ENCODE measurements at regions not wholly inside any gene's neighbourhood (a gene's known extent, or its start where the extent isn't known, plus 50 kb on each side); places are given as distances from the start of the nearest gene placed in this dataset.
"Not testable (repeated sequence)": the region's sequence is repeated elsewhere in the genome, so short reads cannot be mapped to it uniquely, and the experiment has no call there.

DNA sequence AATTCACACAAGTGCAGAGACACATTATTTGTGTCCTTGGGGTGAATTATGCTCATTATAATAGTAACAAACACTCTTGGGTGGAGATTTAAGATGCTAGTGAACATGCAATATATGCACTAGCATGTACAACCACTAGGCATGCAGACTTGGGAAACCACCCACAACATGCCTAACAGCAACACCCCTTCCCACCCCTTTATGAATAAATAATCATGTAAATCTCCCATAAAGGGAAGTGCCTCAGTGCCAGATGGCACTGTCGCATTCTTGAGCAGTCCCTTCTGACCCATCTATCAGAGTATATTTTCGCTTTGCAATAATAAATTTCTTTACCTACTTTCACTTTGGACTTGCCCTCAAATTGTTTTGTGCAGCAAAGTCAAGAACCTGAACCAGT is 1362.2 kb downstream of the OLFM4 start:
- H3K4me1 Mint-ChIP-seq (ENCODE audit: low read depth): no peaks in the 10 kb centered on the region
- no peaks in the 10 kb centered on the region for H3K36me3 Mint-ChIP-seq (ENCODE audit: insufficient read depth in 2 of 2)
- H3K9me3 Mint-ChIP-seq: peaks cover 9 to 16% of the 10 kb centered on the region in 2 donors
- H3K27ac Mint-ChIP-seq: no peak overlapping the region
- no peak for DNase-seq
- no peaks in the 10 kb centered on the region for H3K27me3 Mint-ChIP-seq (ENCODE audit: low read depth)
- H3K4me3 Mint-ChIP-seq: no peak overlapping the region
- ATAC-seq (replicated peaks in 1 of 2): no peak

DNA sequence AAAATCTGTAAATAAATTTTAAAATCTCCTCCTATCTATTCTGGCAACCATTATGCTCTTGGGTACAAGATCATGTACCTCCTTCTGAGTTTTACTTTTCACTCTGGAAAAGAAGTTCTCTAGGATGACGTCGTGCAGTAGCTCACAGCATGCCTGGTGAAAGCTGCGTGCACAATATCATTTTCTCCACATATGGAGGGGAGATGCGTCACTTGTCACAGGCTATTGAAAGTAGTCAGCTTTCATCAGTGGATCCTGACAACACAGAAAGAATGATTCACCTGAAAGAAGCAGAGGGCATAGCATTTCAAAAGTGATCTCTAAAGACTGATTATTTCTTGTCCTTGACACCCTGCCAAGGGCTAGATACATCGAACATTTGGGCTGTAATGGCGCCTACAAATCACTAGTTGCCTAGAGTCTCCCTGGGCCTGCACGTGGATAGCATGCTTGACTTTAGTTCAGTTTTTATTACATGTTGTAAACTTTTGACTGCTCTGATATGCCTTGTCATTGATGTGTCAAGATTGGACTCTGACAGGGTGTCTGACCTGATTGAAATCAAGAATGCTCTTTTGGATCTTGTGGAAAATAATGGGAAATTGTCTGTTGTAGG is 1365.6 kb downstream of the OLFM4 start:
- H3K27ac Mint-ChIP-seq: no peak overlapping the region
- no peaks in the 10 kb centered on the region for H3K4me1 Mint-ChIP-seq (ENCODE audit: low read depth)
- peaks cover 5 to 10% of the 10 kb centered on the region in 2 donors for H3K9me3 Mint-ChIP-seq
- H3K36me3 Mint-ChIP-seq (ENCODE audit: insufficient read depth in 2 of 2): no peaks in the 10 kb centered on the region
- no peak overlapping the region for H3K4me3 Mint-ChIP-seq
- ATAC-seq (replicated peaks in 1 of 2) (no peak), DNase-seq (no peak)
- no peaks in the 10 kb centered on the region for H3K27me3 Mint-ChIP-seq (ENCODE audit: low read depth)

DNA sequence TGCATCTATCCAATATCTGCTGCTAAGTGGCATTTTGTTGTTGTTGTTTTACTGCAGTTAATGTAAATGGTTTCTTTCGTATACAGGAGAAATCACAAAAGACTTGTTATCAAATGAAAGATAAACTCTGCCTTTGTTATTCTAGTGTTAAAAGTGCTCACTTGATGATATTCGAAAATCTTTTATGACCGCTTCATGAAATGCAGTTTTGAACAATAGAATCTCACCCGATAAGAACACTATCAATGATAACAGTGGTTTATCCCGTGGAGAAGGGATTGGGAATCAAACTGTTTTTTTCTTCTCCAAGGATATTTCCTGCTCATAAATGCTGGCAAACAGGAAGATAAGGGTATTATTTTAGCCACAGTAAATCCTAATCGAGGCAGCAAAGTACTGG is 1366.3 kb downstream of the OLFM4 start:
- H3K9me3 Mint-ChIP-seq: peaks cover 6 to 9% of the 10 kb centered on the region in 2 donors
- H3K27ac Mint-ChIP-seq: no peak overlapping the region
- H3K4me3 Mint-ChIP-seq: no peak overlapping the region
- H3K27me3 Mint-ChIP-seq (ENCODE audit: low read depth): no peaks in the 10 kb centered on the region
- no peak for DNase-seq
- ATAC-seq (replicated peaks in 1 of 2): no peak
- no peaks in the 10 kb centered on the region for H3K36me3 Mint-ChIP-seq (ENCODE audit: insufficient read depth in 2 of 2)
- no peaks in the 10 kb centered on the region for H3K4me1 Mint-ChIP-seq (ENCODE audit: low read depth)

DNA sequence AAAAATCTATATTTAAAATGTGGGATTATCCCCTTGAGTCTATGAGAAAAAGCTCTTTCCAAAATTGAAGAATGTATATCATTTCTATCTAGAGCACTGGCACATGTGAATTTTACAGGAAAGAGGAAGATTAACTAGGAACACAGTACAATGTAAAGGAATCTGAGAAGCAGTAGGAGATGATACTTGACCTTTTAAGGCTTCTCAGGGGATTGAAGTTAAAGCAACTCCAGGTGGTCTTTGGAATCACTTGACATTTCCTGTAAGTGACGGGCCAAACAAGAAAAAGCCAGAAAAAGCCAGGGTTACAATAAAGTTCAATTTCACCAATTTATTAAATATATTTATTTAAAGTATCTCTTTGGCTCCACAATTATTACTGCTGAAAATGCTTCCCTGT is 1373.9 kb downstream of the OLFM4 start:
- Mint-ChIP-seq H3K27me3 (ENCODE audit: low read depth) (no peaks in the 10 kb centered on the region), H3K4me3 (no peak overlapping the region), H3K9me3 (peaks cover 7 to 8% of the 10 kb centered on the region in 2 donors), H3K4me1 (ENCODE audit: low read depth) (no peaks in the 10 kb centered on the region), H3K27ac (no peak overlapping the region), H3K36me3 (ENCODE audit: insufficient read depth in 2 of 2) (no peaks in the 10 kb centered on the region)
- ATAC-seq (replicated peaks in 1 of 2) (no peak), DNase-seq (no peak)

DNA sequence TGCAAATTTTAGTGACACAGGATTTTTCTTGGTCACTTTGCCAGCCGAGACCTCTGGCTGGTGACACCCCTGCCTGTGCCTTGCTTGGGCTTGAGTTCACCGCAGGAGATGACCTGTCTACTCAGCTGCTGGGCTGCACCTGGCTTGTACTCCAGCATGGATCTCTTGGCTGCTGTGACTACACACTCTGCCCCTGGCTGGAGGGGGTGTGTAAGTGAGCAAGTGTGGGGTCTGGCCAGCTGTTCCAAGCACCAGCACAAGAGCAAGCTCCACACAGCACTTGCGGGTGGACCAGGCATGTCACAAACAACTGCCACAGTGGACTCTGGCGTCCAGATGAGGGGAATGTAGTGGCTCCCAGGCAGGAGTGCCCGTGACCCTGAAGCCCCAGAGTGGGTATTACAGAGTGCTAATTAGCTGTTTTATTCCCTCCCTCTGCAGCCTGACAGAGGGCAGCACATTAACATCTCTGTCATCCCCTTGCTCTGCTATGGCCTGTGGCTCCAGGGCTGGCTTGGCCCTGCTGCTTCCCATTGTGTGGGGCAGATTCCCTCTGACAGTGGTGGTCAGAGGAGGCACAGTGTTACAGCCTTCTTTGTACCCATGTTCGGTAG is 1387.2 kb downstream of the OLFM4 start:
- Mint-ChIP-seq H3K4me3 (no peak overlapping the region), H3K27me3 (ENCODE audit: low read depth) (no peaks in the 10 kb centered on the region), H3K27ac (no peak overlapping the region), H3K9me3 (peaks cover 2 to 6% of the 10 kb centered on the region in 2 donors), H3K4me1 (ENCODE audit: low read depth) (no peaks in the 10 kb centered on the region), H3K36me3 (ENCODE audit: insufficient read depth in 2 of 2) (peaks cover 0 to 2% of the 10 kb centered on the region in 2 donors)
- DNase-seq: no peak
- no peak for ATAC-seq (replicated peaks in 1 of 2)

DNA sequence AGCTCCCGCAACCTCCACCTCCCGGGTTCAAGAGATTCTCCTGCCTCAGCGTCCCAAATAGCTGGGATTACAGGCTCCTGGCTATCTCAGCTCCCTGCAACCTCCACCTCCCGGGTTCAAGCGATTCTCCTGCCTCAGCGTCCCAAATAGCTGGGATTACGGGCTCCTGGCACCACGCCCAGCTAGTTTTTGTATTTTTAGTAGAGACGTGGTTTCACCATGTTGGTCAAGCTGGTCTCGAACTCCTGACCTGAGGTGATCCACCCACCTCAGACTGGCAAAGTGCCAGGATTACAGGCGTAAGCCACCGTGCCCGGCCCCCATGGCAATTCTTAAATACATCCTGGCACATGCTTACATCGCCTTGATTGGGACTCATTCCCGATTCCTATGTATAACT is 1394.3 kb downstream of the OLFM4 start:
- not testable (repeated sequence) for H3K4me1 Mint-ChIP-seq (ENCODE audit: low read depth); H3K4me3 Mint-ChIP-seq; H3K9me3 Mint-ChIP-seq; H3K27me3 Mint-ChIP-seq (ENCODE audit: low read depth); DNase-seq; H3K27ac Mint-ChIP-seq; H3K36me3 Mint-ChIP-seq (ENCODE audit: insufficient read depth in 2 of 2); ATAC-seq (replicated peaks in 1 of 2)

DNA sequence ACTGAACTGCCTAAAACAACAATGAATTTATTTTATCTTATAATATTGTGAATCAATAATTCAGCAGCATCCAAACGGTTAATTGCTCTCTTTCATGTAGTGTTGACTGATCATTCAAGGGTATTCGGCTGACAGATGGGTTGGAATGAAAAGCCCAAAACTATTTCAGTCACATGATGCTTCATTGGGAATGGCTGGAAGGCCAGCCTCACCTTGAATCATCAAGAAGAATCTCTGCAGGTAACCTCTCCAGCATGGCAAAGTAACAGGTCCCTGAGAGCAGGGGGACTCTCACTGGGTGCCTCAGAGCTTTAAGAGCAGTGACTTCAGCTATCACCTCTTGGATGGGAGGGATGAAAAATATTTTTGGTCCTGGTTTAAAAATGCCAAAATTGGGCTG is 1395.7 kb downstream of the OLFM4 start:
- H3K9me3 Mint-ChIP-seq: peaks cover 5 to 6% of the 10 kb centered on the region in 2 donors
- DNase-seq (no peak), ATAC-seq (replicated peaks in 1 of 2) (no peak)
- no peaks in the 10 kb centered on the region for H3K4me1 Mint-ChIP-seq (ENCODE audit: low read depth)
- no peaks in the 10 kb centered on the region for H3K36me3 Mint-ChIP-seq (ENCODE audit: insufficient read depth in 2 of 2)
- H3K4me3 Mint-ChIP-seq: no peak overlapping the region
- H3K27me3 Mint-ChIP-seq (ENCODE audit: low read depth): no peaks in the 10 kb centered on the region
- no peak overlapping the region for H3K27ac Mint-ChIP-seq

DNA sequence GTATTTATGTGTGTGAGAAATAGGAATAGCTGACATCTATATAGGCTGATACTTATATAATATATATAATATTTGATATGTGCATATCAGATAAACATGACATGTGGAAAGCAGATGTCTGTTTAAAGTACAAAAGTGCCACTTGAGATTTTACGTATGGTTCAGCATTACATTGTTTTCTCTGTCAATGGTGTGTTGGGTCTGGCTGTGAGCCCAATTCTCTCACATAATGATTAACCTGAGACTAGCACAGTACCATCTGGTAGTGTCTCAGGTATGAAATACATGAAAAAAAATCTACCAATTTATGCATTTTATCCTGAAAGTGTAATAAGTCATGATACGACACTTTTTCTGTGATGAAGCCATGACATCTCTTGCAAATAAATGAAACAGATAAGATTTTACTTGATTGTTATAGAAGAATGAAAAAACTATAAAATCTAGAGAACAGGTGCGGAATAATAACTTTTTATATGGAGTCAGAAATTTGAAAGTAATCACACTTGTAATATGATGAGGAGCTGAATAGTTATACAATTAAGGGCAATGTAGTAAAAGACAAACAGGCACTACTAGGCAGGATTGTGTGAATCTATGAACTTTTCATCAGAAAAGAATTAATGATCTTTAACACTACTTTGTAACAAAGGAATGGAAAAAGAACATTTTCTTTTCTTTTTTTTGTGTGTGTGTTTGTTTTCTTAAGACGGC is 1405.0 kb downstream of the OLFM4 start:
- Mint-ChIP-seq H3K9me3 (peaks cover 5 to 8% of the 10 kb centered on the region in 2 donors), H3K4me3 (no peak overlapping the region), H3K27me3 (ENCODE audit: low read depth) (no peaks in the 10 kb centered on the region), H3K27ac (no peak overlapping the region), H3K36me3 (ENCODE audit: insufficient read depth in 2 of 2) (peaks cover 0 to 1% of the 10 kb centered on the region in 2 donors), H3K4me1 (ENCODE audit: low read depth) (no peaks in the 10 kb centered on the region)
- ATAC-seq (replicated peaks in 1 of 2) (no peak), DNase-seq (no peak)

DNA sequence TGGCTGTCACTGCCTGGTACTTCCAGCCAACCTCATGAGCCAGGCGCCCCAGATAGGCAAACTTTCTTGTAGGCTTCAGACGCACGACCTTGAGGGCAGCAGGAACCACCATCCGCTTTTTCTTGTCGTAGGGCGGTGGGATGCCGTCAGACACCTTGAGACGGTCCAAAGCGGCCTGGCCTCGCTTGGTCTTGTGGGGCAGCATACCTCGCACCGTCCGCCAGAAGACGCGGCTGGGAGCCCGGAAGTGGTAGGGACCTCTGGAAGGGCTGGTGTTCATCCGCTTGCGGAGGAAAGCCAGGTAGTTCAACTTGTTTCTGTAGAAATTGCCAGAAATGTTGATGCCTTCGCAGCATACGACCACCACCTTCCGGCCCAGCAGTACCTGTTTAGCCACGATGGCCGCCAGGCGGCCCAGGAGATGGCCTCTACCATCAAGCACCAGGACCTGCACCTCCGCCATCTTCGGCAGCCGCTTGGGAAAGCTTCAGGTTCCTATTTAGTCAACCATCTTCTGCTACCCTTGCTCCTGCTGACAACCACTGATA is 1412.3 kb downstream of the OLFM4 start:
- not testable (repeated sequence) for DNase-seq; H3K36me3 Mint-ChIP-seq (ENCODE audit: insufficient read depth in 2 of 2); H3K4me3 Mint-ChIP-seq; ATAC-seq (replicated peaks in 1 of 2); H3K4me1 Mint-ChIP-seq (ENCODE audit: low read depth); H3K27ac Mint-ChIP-seq; H3K27me3 Mint-ChIP-seq (ENCODE audit: low read depth)
- peaks cover 8 to 18% of the 10 kb centered on the region in 2 donors for H3K9me3 Mint-ChIP-seq

DNA sequence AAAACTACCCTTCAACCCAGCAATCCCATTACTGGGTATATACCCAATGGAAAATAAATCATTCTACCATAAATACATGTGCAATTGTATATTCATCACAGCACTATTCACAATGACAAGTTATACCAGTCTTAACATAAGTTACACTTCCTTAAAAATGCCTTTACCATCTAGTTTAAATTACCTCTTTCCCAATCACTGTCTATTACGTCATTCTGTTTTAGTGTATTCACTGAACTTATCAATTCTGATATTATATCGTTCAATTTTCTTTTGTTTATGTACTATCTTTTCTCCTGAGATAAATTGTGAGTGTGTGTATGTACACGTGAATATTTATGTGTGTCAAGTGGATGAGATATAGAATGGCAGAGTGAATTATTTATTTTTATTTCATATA is 1416.8 kb downstream of the OLFM4 start:
- H3K9me3 Mint-ChIP-seq: peaks cover 10 to 16% of the 10 kb centered on the region in 2 donors

DNA sequence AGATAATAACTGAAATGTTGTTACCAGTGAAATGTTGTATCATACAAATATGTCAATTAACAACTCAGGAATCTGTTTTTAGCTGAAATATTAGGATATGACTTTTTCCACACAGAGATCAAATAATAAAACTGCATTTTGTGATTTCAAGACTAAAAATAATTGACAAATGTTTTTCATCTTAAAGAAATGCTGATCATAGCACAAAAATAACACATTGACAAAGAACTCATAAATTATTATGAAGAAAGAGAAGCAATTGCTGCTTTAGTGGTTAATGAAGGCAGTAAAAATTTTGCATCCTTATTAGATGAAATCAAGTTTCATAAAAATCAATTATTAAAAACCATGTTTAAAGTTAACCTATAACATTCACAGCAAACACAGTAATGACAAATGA is 1417.3 kb downstream of the OLFM4 start:
- no peak for ATAC-seq (replicated peaks in 1 of 2)
- Mint-ChIP-seq H3K9me3 (peaks cover 12 to 16% of the 10 kb centered on the region in 2 donors), H3K27me3 (ENCODE audit: low read depth) (no peaks in the 10 kb centered on the region), H3K4me1 (ENCODE audit: low read depth) (no peaks in the 10 kb centered on the region), H3K4me3 (no peak overlapping the region), H3K36me3 (ENCODE audit: insufficient read depth in 2 of 2) (no peaks in the 10 kb centered on the region), H3K27ac (no peak overlapping the region)
- DNase-seq: no peak

More for the DNA sequence above, 1416.8 kb downstream of the OLFM4 start:
- no peak overlapping the region for H3K27ac Mint-ChIP-seq
- no peak for DNase-seq
- no peaks in the 10 kb centered on the region for H3K27me3 Mint-ChIP-seq (ENCODE audit: low read depth)
- no peak overlapping the region for H3K4me3 Mint-ChIP-seq
- no peak for ATAC-seq (replicated peaks in 1 of 2)
- H3K4me1 Mint-ChIP-seq (ENCODE audit: low read depth): no peaks in the 10 kb centered on the region
- no peaks in the 10 kb centered on the region for H3K36me3 Mint-ChIP-seq (ENCODE audit: insufficient read depth in 2 of 2)

DNA sequence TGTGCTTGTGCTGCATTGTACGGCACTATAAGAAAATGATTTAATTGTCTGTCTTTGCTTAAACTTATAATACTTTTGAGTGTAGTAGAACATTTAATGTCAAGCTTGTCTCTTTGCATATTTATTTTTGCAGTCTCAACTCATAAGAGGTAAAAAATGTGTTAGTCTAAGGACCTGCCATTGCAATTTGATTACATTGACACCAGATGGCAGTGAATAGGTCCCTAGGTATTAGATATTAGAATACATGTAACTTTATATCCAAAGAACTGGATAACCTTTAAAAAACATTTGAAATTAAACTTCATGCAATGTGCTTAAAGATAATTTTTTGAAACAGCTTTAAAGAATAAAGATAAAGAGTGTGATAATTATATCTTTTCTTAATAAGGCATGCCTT is 1421.3 kb downstream of the OLFM4 start:
- no peak overlapping the region for H3K4me3 Mint-ChIP-seq
- no peaks in the 10 kb centered on the region for H3K27me3 Mint-ChIP-seq (ENCODE audit: low read depth)
- H3K36me3 Mint-ChIP-seq (ENCODE audit: insufficient read depth in 2 of 2): peaks cover 0 to 5% of the 10 kb centered on the region in 2 donors
- no peaks in the 10 kb centered on the region for H3K4me1 Mint-ChIP-seq (ENCODE audit: low read depth)
- DNase-seq (no peak), ATAC-seq (replicated peaks in 1 of 2) (no peak)
- peaks cover 12 to 16% of the 10 kb centered on the region in 2 donors for H3K9me3 Mint-ChIP-seq
- no peak overlapping the region for H3K27ac Mint-ChIP-seq

DNA sequence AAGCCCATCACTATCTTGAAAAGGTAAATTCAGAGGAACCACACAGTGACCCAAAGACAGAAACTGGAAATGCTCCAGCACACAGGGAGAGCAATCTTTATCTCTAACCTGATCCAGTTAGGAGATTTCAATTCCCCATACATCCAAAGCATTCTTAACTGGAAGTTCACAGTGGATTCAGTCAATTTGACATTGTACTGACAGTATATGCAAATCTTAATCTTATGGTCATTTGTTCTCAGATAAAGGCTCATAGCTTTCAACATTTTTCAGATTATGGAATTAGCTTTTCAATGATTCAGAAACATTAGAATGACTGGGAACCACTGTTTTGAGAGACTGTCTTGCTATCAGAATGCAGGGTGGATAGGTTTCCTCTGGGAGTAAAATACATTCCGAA is 1455.6 kb downstream of the OLFM4 start:
- Mint-ChIP-seq H3K4me1 (ENCODE audit: low read depth) (no peaks in the 10 kb centered on the region), H3K9me3 (peaks cover 0 to 6% of the 10 kb centered on the region in 2 donors), H3K27ac (no peak overlapping the region), H3K36me3 (ENCODE audit: insufficient read depth in 2 of 2) (no peaks in the 10 kb centered on the region), H3K4me3 (no peak overlapping the region), H3K27me3 (ENCODE audit: low read depth) (no peaks in the 10 kb centered on the region)
- no peak for DNase-seq
- no peak for ATAC-seq (replicated peaks in 1 of 2)
